GM21526 (cell line): ENCODE measurements at regions not wholly inside any gene's neighbourhood (a gene's known extent, or its start where the extent isn't known, plus 50 kb on each side); places are given as distances from the start of the nearest gene placed in this dataset.
"Not testable (repeated sequence)": the region's sequence is repeated elsewhere in the genome, so short reads cannot be mapped to it uniquely, and the experiment has no call there.

Source experiments
- ATAC-seq: cut with Tn5 transposase; IDR thresholded peaks from one replicate; pipeline ENCODE4 v1.9.1; 2021; ENCODE audit warnings: moderate library complexity; ENCODE audit not compliant: unreplicated experiment, low FRiP score

DNA sequence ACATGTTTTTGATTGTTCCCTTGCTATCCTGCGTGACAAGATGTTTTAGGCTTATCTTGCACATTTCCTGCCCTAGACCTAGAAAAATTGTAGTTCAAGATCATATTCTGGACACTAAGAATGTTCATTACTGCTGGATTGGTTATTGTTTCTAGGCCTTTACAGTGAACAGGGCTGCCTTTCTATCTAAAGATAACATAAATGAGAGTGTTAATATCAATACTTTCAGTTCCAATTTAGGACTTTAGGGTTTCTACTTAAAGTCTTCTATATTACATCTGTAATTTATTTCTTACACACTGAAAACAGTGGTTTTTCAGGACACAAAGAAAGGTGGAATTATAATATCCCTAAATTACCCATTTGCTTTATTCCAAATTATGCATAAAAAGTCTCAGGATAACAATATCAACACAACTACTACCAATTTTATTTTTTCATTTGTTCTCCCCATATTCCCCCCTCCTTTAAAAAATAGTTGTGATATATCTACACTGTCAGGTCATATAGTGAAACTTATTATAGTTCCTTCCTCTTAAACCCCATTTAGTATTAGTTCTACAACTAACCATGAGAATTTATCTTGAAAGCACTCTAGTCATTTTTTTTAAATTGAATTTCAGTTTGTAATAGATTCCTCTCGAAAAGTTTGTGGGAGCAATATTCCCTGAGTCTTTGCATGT, 293.9 kb upstream of the RIOK2 start:
- ATAC-seq: peak; percentile 73

DNA sequence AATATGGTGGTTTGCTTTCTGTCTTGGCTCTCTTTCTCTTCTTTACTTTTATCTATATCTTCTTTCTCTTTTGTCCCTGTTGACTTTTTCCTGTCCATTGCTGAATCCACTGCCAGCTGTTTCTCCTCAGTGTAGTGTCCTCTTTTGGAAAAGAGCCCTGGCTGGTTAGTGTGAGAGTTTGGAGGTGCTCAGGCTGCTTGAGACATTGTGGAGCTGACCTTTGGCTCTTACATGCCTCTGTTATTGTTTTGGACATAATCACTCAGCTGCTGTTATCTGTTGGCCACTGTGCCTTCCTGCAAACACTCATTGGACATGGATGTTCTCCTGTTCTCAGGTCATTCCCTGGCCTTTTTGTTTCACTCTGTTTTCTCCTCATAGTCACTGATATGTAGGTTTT, 295.4 kb upstream of the RIOK2 start:
- ATAC-seq: no peak

DNA sequence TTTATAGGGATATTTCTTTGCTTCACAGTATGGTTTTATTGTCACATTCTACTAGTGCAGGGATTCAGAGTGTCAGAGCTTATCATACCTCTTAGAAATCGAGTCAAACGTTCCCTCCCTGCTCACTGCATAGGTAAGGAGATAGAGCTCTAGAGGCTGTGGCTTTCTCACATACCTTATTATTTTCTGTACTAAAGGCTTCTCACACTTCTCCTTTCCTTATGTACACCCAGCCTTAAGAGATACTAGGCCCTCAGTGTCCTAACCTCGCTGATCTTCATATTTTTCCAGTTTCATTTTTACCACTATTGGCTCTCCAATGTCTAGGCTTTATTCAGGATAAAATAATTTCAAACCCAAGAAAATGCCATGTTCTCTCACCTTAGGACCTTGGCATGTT, 297.3 kb upstream of the RIOK2 start:
- ATAC-seq: peak; percentile 38

DNA sequence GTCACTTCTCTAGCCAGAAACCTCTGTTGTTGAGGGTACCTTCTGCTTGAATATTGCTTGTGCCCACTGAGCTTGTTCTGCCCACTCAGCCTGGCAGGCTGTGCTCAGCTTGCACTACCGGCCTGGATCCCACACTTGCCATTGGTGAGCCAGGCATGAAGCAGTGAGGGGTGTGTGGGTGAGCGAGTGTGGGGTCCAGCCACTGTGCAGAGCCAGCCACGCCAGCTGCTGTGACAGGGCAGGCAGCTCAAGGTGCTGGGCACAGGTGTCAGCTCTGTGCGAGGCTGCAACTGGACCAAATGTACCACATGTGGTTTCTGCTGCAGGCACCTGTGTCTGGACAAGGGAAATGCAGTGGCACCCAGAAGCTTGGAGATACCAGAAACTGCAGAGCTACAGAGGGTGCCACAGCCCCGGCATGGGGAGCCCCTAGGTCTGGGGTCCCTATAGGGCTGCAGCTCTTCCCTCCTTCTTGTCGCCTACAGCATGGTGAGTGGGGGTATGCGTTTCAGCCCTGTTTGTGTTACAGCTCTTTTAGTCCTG, 305.1 kb upstream of the RIOK2 start:
- ATAC-seq: no peak

DNA sequence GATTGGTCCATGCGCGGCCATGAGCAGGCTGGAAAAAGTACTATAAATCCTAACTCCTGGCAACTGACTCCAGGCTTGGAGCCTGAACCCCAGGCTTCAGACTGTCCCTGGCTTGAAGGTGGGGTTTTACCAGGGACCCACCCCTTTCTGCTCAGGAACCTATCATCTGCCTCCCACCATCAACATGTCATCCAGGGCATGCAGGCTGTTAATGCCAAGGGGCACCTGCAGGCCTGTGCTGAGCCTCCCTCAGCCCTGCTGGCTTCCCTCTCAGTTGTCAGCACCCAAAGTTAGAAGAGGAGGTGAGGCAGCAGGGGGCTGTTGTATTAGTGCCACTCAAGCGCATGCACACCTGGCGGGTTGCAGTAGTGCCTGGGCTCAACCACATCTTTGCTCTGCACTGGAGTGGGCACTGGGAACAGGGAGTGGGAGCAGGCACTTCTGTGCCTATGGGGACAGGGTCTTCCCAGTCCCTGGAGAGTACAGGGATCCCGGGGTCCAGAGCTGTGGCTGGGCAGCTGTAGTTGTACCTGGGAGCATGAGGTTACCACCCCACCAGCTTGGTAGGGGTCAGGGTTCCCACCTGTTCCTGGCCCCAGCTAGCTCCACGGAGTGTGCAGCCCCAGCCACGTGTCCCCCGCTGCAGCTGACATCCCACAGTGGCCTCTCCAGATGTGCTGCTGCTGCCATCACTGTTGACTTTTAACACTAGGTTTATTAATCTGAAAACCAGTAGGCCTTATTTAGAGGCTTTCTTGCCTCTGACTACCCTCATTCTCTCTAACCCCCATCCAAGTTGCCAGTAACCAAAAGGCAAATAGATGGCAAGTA, 306.2 kb upstream of the RIOK2 start:
- no peak for ATAC-seq

DNA sequence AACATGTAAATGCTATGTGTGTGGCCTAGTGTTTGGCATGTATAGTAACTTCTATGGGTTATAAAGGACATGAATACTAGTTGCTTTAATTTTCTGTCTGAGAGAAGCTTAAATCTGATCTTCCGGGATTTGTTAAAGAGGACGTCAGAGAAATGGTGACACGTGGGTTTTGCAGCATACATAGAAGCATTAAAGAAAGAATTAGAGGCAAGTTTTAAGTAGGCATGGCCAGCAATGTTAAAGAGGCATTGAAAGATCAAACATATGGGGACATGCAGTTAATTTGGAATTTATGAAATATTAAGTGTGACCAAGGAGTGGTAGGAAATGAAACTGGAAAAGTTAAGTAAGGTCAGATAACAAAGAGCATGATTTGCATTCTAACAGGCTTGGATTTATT, 311.4 kb upstream of the RIOK2 start:
- no peak for ATAC-seq

DNA sequence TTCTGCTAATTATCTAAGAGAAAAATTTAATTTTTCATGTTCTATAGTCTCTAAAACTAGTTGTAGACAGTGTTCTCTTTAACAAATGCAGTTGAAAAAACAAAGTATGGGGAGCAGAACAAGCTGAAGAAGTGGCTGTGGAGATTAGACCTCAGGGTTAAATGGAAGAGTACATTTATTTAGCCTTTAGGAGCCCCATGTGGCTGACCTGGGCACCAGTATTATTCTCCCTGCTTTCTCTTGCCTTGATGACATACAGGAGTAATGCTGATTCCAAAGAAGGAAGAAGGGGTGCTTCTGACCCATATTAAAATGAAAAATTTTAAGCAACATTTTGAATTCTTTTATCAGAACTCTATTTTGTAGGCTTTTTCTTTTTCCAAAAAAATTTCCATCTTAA, 312.3 kb upstream of the RIOK2 start:
- ATAC-seq: no peak

DNA sequence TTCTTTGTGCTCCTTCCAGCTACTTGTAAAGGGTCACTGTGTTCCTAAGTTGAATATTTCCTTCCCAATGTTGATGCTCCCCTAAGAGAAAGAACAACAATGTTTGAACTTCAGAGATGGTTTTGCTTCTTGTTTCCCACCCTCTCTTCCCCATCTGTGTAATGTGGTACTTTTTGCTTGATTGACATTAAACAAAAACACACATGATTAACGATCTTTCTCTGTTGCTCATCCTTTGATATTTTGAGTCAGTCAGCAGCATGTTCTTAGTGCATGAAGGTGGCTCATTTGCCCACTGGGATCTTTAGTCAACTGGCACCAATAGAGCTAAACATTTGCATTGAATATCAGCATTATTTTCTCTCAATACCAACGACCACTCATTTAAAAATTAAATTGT, 313.0 kb upstream of the RIOK2 start:
- no peak for ATAC-seq

DNA sequence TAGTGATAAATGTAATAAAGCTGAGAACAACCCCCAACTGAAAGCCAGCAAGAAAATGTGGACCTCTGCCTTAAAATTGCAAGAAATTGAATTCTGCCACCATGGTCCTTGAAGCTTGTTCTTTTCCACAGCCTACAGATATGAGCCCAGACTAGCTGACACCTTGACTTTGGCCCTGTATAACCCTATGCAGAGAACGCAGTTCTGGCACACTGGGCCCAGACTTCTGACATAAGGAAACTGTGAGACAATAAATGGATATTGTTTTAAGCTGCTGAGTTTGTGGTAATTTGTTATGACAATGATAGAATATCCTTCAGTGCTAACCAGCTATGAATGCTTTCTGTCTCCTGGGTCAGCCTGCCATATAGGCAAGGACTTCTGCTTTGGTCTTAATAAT, 315.6 kb upstream of the RIOK2 start:
- no peak for ATAC-seq

DNA sequence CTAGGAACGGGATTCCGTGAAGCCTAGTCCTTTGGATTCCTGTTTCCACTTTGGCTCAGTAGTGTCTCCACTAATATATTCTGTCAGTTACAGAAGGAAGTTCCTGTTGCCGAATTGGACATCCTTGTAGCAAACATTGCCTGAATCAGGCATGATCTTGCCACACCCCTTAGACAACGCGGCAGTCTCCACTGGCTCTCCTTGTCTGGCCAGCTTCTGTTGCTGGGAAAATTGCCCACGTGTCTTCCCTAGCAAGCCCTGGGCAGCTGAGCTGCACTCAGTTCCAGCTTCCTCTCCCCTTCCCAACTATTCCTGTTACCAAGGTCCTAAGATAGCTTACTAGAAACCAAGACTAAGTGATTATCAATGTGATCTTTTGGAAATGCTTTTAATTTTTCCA, 316.6 kb upstream of the RIOK2 start:
- no peak for ATAC-seq

DNA sequence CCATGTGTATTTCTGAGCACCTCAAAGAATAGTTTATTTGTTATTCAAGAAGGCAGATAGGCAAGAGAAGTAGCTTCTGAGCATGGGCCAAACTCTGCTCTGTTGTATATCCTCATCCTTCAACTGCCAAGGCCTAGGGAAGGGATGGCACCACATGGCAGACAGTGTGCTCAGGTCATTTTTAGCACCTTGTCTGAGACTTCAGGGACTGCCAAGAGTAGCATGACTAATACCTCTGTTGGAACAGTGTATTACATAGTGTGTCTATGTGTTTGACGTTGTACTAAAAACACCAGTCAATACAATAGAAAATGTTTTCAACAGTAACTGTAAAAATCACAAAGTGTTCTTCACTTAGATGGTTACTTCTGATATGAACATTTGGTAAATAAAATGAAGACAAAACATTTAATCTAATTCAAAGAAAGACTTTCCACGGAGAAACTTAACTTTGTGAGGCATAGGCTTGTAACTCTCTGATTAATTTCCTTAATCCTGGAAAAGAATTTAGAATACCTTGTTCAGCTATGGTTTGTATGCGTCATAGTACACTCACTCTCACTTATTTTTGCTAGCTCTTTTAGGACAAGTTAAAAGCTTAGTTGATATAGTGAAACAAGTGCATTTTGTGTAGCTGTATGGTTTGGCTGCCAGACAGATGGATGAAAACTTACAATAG, 318.4 kb upstream of the RIOK2 start:
- no peak for ATAC-seq

DNA sequence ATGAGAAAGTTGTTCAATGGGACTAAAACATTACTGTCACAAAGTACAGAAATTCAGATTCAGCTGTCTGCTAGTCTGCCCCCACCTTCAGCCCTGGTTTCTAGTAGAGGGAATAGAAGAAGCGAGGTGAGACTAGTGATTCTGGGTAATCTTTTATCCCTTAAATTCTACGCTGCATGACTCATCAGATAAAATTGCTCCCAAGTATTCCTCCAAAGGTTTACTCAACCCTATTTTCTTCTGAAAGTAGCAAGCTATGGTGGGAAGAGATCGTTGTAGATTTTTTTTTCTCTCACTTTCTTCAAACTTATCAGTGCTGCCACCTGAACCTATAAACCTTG, 318.9 kb upstream of the RIOK2 start:
- no peak for ATAC-seq

DNA sequence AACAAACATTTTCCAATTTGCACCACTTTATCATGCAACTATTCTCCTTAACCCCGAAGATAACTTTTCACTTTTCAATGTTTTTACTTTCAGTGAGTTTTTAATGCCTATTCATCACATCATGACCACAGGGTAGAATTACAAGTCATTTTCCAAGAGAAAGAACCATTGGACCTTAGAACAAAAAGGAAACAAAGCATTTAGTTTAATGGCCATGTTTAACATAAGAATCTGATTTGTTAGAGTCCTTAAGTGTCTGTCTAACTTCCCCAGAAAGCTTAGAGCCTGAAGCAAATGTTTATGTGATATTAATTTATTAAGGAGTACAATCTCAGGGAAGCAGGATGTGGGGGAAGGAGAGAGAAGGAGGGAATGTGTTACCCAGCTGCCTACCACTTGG, 325.8 kb upstream of the RIOK2 start:
- ATAC-seq: no peak

DNA sequence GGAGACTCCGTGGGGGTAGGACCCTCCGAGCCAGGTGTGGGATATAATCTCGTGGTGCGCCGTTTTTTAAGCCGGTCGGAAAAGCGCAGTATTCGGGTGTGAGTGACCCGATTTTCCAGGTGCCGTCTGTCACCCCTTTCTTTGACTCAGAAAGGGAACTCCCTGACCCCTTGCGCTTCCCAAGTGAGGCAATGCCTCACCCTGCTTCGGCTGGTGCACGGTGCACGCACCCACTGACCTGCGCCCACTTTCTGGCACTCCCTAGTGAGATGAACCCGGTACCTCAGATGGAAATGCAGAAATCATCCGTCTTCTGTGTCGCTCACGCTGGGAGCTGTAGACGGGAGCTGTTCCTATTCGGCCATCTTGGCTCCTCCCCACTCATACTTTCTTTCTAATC, 336.5 kb upstream of the RIOK2 start:
- not testable (repeated sequence) for ATAC-seq

DNA sequence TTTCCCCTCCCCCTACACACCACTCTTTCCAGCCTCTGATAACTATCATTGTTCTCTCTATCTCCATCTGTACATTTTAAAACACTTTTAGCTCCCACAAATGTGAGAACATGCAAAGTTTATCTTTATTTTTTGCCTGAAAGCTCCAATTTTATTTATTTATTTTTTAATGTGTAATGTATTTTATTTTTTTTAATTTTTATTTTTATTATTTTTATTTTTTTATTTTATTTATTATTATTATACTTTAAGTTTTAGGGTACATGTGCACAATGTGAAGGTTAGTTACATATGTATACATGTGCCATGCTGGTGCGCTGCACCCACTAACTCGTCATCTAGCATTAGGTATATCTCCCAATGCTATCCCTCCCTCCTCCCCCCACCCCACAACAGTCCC, 340.3 kb upstream of the RIOK2 start:
- ATAC-seq: not testable (repeated sequence)

DNA sequence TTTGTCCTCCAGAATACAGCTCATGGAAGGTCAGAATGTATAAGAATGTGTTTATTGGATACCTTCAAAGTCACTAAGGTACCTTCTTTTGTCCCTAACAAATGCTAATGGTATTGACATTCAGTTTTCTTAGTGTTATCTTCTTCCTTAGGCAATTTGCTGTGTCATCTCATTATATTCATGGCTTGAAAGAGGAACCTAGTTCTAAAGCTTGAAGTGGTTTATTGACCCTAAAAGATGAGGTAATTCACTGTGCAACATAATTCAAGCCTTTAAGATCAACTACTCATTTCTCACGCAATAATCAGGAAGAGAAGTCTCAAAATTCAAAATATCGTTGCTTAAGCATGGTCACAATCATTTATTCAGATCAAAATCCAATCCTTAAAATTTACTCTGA, 342.7 kb upstream of the RIOK2 start:
- ATAC-seq: no peak

DNA sequence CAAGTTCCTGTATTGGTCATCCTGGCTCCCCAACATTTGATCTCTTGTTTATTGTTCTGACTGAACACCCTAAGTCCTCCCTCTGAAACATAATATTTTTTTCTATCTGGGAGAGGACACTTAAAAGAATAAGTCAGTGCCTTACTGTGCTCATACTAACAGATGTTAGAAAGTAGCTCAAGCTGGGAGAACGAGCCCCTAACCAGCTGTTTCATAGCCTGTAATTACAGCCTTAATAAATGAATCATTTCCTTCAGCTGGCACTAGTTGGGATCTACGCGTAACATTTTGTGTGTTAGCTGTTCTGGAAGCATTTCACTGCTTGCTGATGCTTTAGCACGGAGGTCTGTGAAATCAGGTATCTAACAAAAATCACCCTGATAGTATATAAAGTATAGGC, 345.9 kb upstream of the RIOK2 start:
- no peak for ATAC-seq

DNA sequence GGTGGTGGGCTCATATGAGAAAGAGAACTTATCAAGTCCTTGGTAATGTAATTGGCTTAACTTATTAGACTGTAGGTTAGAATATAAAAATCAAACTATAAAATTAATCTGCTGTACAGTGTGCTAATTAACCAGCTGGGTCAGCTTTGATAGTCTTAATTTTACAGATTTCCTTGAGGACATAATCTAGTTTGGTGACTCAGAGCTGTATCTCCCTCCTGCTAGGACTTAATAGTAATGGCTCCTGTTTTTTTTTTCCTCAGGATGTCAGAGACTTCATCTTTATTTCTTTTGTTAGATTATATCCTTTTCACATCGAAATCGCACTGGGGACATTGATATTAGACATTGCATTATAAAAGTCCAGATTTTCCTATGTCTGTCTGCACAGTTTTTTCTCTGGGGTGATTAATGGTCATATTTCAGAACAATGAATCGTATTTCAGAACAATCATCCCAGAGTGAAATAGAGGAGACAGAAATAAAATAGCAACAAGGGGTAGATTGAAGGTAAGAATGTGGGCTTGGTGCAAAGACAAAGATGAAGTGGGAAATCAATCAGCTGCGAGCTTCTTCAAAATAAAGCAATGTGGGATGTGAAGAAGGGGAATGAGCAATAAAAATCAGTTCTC, 346.4 kb upstream of the RIOK2 start:
- ATAC-seq: no peak

DNA sequence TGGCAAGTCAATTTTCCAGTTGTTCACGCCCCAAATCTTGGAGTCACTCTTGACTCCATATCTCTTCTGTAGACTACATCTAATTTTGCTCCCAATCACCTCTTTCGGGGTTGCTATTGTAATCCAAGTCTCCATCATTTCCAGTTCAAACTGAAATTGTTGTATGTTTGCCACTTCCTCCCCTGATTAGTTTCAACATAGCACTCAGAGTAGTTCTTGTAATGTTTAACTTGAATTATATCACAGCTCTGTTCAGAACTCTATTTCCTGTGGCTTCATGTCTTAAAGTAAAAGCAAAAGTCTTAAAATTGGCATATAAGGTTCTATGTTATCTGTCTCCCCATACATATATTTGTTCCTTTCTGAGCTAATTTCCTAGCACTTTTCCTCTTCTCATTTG, 348.5 kb upstream of the RIOK2 start:
- no peak for ATAC-seq

DNA sequence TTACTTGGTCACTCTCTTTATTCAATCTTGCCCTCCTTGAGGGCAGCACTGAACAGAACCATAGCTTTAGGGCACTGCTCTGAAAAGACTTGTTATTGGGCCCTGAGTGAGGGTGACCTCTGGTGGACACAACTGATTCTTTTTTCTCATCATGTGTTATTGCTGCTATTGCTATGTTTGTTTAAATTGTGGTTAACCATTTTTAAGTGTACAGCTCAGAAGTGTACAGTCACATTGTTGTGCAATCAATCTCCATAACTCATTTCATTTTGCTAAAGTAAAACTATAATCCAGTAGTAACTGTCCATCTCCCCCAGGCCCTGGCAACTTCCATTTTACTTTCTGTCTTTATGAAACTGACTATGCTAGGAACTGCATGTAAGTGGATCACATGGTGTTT, 351.1 kb upstream of the RIOK2 start:
- ATAC-seq: peak; percentile 82

DNA sequence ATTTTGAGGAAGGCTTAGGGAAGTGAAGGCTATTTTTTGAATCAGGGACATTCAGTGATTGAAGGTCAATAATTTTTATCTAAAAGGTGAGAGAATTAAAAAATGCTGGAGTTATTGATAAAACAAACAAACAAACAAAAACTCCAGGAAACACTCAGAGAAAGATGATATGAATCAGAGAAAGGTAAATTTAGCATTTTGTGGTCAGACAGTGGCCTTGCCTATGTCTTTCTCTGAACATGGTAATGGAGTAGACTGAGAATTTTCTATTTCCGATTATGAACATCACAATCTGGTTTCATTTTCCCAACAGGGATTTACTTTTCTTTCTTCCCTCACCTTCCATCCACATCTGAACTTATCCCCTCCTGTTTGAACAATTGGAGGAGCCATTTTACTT, 353.6 kb upstream of the RIOK2 start:
- ATAC-seq: no peak
